HG03460 (cell line): ENCODE measurements at regions not wholly inside any gene's neighbourhood (a gene's known extent, or its start where the extent isn't known, plus 50 kb on each side); places are given as distances from the start of the nearest gene placed in this dataset.

ENCODE experiments used
- ATAC-seq: cut with Tn5 transposase; IDR thresholded peaks from one replicate; pipeline ENCODE4 v1.9.1; 2021; ENCODE audit not compliant: unreplicated experiment

DNA sequence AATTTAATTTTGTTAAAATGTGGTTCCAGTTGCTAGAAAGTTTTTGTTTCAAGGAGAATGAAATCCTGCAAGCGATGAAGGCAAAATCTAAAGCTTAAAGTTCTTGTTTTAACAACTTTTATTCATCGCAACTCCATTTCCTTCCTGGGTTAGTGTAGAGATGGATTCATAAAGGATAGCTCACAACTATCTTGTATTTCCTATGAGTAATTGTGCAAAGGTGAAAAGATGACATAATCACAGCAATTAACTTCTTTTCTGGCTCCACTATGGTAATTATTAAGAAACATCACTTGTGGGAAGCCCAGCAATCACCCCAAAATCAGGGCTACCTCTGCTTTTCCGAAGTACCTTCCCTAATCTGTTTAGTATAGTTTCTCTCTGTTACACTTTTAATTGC lies 80.8 kb upstream of the SEMA6A start:
- no peak for ATAC-seq

DNA sequence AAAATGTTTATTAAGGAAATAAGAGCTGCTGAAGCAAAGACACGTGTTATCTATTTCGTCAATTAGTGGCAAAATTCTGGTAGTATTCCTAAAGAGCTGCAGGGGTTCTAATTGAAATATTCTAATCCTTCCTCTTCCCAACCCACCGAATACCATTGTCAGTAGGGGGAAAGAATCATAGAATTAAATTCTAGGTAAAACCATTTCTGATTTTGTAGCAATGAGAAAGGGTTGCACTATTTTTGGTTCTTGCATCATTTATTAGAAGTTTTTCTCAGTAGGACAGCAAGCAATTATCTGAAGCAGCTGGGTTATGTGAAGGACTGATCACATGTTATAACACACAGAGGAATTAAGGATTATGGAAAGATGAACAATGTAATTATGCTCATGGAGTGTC lies 80.3 kb upstream of the SEMA6A start:
- ATAC-seq: no peak

DNA sequence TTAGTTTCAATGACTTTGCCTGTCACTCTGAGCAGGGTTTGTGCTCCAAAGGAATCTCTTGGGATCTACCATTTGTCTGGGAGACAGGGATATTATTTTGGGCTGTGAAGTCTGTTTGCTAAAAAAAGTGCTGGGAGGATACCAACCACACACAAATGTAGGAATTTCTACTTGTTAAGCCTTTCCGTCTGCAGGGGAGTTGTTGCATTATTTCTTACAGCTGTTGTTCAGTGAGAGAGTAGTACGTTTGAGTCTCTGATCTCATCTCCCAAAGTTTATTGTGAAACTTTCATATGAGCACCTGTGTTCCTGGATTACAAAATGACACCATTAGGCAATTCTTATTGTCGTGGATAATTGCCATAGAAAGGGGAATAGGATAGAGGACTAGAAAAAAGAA lies 78.3 kb upstream of the SEMA6A start:
- no peak for ATAC-seq

DNA sequence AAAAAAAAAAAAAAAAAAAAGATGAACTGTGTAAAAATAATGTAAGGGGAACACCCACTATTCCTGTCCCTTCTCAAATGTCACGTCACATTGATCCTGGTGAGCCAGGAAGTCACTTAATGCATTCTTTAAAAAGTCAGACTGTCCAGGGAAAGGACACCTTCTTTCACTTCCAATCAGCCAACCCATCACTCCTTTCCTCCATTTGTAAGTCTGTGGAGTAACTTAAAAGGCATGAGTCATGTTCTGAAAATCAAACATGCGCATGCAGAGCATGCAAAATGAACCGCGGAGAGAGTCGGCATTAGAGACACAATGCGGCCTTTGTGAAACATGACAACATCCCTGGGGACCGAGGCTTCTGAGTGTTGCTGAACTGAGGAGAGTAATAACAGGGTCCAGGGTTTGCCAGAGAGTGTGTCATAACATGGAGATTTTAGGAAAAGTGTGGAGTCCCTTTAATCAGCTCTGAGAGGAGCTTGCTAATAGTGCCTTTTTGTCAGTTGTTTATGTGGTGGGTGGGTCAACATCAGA lies 77.6 kb upstream of the SEMA6A start:
- peak; percentile 92 for ATAC-seq

DNA sequence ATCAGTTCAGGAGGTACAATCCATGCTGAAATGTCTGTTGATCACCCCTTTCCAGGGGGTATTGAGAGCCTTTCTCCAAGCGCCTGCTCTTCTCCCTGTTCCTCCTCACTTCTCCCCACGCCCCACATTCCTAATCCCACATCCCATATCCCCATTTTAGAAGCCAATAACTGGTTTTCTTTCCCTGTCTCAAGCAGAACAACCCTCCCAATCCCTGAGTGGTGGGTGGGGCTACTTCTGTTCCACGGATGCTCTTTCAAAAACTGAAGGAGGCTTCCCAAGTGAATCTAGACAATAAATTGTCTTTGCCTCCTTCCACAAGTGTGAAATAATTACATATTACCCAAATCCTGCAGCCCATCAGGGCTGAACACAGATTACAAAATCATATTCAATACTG lies 77.0 kb upstream of the SEMA6A start:
- no peak for ATAC-seq

DNA sequence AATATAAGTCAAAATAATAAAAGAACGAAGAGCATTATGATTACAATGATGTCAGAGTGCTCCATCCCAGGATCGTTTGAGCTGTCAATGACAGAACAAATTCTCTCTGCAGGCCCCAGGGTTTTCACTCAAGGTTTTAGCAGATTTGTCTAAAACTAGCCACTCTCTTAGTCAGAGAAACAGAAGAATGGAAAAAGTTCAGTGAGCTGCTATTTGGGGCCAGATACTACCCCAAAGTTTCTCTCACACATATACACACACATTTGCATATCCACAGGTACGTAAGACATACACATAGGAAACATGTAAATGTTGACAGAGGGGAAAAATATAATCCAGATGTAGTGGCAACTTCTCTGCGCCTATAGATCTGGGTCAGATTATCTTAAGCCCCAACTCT lies 76.3 kb upstream of the SEMA6A start:
- ATAC-seq: no peak

DNA sequence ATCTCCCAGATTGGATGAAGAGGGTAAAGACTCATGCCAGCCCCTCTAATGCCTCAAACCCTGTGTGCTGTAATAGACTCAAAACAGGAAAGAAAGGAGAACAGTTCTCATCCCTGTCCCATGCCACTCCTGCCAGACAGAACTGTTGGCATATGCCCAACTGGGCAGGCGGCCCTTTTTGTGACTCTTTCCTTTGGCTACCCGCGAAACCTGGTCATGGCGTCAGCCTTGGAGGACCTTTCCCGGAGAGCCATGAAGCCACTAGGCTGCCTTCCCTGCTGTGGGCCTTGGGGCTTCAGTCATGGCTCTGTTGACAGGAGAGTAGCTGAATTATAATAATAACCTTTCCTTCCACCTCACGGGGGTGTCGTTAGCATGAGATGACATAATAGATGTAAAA lies 75.9 kb upstream of the SEMA6A start:
- no peak for ATAC-seq

DNA sequence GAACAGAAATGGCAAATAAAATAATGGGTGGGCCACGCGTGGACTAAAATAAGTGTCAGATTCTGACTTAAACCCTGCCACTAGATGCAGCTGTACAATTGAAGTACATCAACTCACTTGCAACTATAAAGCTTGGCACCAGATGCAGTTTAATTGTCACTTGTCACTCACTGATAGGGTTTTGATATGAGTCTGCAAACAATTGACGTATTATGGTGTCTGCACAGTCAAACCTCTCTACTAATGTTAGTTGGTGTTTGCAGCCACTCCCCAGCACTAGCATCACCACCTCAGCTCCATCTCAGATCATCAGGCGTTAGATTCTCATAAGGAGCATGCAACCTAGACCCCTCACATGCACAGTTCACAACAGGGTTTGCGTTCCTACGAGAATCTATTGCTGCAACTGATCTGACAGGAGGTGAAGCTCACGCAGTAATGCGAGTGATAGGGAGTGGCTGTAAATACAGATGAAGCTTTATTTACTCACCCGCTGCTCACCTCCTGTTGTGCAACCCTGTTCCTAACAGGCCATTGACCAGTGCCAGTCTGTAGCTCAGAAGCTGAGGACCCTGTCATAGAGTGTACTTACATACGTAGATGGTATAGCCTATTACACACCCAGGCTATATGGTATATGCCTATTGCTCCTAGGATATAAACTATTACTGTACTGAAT lies 72.1 kb upstream of the SEMA6A start:
- no peak for ATAC-seq

GRCh38 chr5:116645627-116646026 lies 71.0 kb upstream of the SEMA6A start:
- peak; percentile 70 for ATAC-seq

DNA sequence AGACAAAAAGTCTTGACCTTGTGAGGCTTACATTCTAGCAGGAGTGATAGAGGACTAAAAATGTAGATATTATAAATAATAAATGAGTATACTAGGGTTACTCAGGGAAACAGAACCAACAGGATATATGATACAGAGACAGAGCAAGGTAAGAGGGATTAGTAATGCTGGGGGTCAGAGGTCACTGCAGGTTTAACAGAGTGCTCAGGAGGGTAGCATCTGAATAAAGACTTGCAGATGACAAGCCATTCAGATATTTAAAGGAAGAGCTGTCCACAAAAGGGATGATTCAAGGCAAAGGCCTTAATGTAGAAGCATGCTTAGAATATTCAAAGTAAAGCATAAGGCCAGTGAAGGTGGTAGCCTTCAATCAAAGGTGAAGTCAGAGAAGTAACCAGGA lies 65.6 kb upstream of the SEMA6A start:
- ATAC-seq: no peak

DNA sequence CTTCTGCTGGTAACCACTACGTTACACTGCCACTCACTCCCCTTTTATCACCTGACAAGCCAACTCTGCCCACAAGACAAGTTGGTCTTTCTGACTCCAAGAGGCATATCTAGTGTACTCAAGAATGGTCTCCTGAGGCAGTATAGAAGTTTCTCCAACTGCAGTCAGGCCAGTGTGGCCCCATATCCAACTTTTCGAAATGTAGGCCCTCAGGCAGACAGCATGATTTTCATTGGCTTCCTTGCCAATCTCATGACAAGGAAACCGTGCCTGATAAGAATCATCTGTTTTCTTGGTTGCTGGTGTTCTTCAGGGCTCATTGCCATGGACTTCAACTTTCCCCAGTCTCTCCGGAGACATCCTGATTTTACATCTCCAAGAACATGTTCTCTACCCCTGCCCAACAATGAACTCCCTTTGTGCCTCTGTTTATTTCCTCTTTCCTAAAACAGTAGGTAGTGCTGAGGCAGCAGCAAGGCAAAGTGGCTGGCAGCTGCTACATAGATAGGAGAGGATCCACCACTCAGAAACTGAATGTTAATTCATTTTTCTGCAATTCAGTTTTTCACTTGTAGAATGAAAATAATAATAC lies 62.6 kb upstream of the SEMA6A start:
- no peak for ATAC-seq

- no peak for ATAC-seq
Observed at GRCh38 chr5:116632890-116633289, 58.3 kb upstream of the SEMA6A start.

DNA sequence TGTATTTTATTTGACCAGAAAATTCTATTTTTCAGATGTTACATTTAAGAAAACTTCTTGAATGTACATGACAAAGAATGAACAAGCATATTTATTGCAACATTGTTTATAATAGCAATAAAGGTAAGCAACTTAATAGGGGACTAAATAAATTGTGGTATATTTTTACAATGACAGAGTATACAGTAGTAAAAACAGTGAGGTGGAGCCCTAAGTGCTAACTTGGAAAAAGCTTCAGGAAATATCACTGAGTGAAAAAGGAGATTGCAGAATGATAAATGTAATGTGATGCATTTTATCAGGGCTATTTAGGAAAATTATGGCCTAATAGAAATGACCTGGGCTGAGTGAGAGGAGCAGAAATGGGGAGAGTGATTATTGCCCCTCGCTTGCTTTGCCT lies 56.5 kb upstream of the SEMA6A start:
- no peak for ATAC-seq

GRCh38 chr5:116629168-116629567 lies 54.5 kb upstream of the SEMA6A start:
- no peak for ATAC-seq

DNA sequence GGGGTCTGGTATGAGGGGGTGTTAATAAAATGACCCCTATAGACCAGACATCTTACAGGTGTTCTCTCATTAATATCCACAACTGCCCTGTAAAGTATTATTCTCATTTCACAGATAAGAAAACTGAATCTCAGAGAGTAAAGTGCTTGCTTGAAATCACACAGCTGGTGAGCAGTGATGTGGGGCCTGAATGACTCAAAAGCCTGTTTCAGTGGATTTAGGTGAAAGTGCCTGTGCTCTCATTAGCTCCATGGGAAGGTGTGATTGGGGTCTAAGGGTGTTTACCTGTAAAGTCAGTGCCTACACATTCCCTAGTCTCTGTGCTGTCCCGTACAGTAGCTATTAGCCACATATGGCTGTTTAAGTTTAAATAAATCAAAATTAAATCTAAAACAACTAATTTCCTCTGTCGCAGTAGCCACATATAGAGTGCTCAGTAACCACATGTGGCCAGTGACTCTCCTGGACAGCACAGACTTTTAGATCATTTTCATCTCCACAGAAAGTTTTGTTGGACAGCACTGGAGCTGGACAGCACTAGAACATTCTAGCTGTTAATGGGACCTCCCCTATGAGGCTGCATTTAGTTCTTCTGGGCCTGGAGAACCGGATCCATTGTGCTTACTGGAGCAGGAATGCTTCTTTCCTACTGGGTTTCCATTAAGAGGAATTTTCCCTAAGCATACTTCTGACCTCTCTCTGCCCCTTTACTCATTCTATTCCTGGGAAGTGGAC lies 52.5 kb upstream of the SEMA6A start:
- ATAC-seq: peak; percentile 86

DNA sequence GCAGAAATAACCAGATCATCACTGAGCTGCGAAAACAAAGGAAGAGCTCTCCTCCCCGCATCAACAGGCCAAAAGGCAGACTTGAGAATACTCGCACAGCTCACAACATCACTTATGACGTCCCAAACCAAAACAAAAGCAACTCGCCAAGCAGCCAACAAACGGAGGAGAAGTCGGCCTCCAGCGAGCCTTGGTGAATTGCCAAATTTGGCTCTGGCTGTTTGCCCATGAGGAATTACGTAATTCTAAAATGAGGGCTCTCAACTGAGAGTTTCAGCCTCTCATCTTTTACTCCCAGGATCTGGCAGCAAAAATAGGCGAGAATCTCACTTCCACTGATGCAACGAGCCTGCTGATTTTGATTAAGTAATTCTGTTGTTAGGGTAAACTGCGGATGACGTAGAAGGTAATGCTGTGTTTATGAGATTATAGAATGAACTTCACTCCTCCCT lies 51.7 kb upstream of the SEMA6A start:
- ATAC-seq: no peak
